Endothelial cell (in vitro differentiated cells): ENCODE measurements at regions not wholly inside any gene's neighbourhood (a gene's known extent, or its start where the extent isn't known, plus 50 kb on each side); places are given as distances from the start of the nearest gene placed in this dataset.

Experiments
- DNase-seq: peaks from one replicate; pipeline ENCODE4 v3.0.0; 2021; ENCODE audit warnings: low spot score
- H3K27ac Mint-ChIP-seq: one replicate; pipeline ENCODE4 v1.8.0; 2021; ENCODE audit warnings: mixed read lengths, inconsistent platforms; ENCODE audit not compliant: unreplicated experiment
- H3K27me3 Mint-ChIP-seq: one replicate; pipeline ENCODE4 v1.8.0; 2021; ENCODE audit warnings: mild to moderate bottlenecking, moderate library complexity, mixed read lengths, inconsistent platforms; ENCODE audit not compliant: unreplicated experiment
- H3K36me3 Mint-ChIP-seq: one replicate; pipeline ENCODE4 v1.8.0; 2021; ENCODE audit warnings: mild to moderate bottlenecking, low read depth, mixed read lengths, inconsistent platforms; ENCODE audit not compliant: unreplicated experiment
- H3K4me1 Mint-ChIP-seq: one replicate; pipeline ENCODE4 v1.8.0; 2021; ENCODE audit warnings: mild to moderate bottlenecking, mixed read lengths, inconsistent platforms; ENCODE audit not compliant: unreplicated experiment
- H3K4me3 Mint-ChIP-seq: one replicate; pipeline ENCODE4 v1.8.0; 2021; ENCODE audit warnings: mild to moderate bottlenecking, mixed read lengths, inconsistent platforms; ENCODE audit not compliant: unreplicated experiment
- H3K9me3 Mint-ChIP-seq: one replicate; pipeline ENCODE4 v1.8.0; 2021; ENCODE audit warnings: mixed read lengths, inconsistent platforms; ENCODE audit not compliant: unreplicated experiment
- TF ChIP-seq, protein P1 (sequence below): fragments of 200-600 bp; sonication (generic); IDR thresholded peaks from one replicate; pipeline ENCODE4 v1.5.0; 2021; ENCODE audit warnings: antibody characterized with exemption; ENCODE audit not compliant: unreplicated experiment

GRCh38 chr1:192941722-192942411, 117.3 kb downstream of the UCHL5 start:
- no peaks in the 10 kb centered on the region for H3K36me3 Mint-ChIP-seq
- no peak overlapping the region for H3K27ac Mint-ChIP-seq
- H3K9me3 Mint-ChIP-seq, result no peaks in the 10 kb centered on the region
- no peaks in the 10 kb centered on the region for H3K27me3 Mint-ChIP-seq
- no peak for DNase-seq
- peaks cover 8% of the 10 kb centered on the region for H3K4me1 Mint-ChIP-seq
- TF ChIP-seq, protein P1, sequence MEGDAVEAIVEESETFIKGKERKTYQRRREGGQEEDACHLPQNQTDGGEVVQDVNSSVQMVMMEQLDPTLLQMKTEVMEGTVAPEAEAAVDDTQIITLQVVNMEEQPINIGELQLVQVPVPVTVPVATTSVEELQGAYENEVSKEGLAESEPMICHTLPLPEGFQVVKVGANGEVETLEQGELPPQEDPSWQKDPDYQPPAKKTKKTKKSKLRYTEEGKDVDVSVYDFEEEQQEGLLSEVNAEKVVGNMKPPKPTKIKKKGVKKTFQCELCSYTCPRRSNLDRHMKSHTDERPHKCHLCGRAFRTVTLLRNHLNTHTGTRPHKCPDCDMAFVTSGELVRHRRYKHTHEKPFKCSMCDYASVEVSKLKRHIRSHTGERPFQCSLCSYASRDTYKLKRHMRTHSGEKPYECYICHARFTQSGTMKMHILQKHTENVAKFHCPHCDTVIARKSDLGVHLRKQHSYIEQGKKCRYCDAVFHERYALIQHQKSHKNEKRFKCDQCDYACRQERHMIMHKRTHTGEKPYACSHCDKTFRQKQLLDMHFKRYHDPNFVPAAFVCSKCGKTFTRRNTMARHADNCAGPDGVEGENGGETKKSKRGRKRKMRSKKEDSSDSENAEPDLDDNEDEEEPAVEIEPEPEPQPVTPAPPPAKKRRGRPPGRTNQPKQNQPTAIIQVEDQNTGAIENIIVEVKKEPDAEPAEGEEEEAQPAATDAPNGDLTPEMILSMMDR, result no peak
- no peak overlapping the region for H3K4me3 Mint-ChIP-seq

- Mint-ChIP-seq H3K9me3 (no peaks in the 10 kb centered on the region), H3K27me3 (no peaks in the 10 kb centered on the region), H3K4me1 (peaks cover 8% of the 10 kb centered on the region), H3K36me3 (no peaks in the 10 kb centered on the region), H3K4me3 (no peak overlapping the region), H3K27ac (peak overlapping the region; percentile 61)
- no peak for DNase-seq
- TF ChIP-seq, protein P1, result no peak
Measured at GRCh38 chr1:192943108-192943507, 116.1 kb downstream of the UCHL5 start.

DNA sequence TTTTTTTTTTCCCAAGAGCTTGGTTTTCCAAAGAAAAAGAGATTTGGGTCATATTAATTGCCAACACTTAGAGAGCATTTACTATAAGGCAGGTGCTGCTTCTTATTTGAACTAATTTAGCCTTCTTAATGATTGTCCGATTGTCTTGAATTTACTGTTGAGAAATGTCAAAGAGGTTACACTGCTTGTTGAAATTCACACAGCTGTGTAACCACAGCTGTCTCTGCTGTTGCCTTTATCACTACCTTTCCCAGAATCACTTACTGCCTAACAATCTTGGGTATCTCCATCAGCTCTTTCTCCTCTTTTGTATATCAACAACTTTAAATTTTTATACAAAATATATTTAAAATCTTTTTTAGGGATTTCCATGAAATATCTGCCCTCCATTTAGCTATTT, 115.6 kb downstream of the UCHL5 start:
- peaks cover 8% of the 10 kb centered on the region for H3K4me1 Mint-ChIP-seq
- H3K36me3 Mint-ChIP-seq, result no peaks in the 10 kb centered on the region
- no peaks in the 10 kb centered on the region for H3K9me3 Mint-ChIP-seq
- TF ChIP-seq, protein P1, result no peak
- no peak for DNase-seq
- H3K27ac Mint-ChIP-seq, result no peak overlapping the region
- H3K27me3 Mint-ChIP-seq, result no peaks in the 10 kb centered on the region
- H3K4me3 Mint-ChIP-seq, result no peak overlapping the region

GRCh38 chr1:192945390-192946130, 113.6 kb downstream of the UCHL5 start:
- Mint-ChIP-seq H3K36me3 (no peaks in the 10 kb centered on the region), H3K9me3 (no peaks in the 10 kb centered on the region), H3K27me3 (peaks cover 2% of the 10 kb centered on the region), H3K4me3 (no peak overlapping the region), H3K27ac (no peak overlapping the region), H3K4me1 (no peaks in the 10 kb centered on the region)
- TF ChIP-seq, protein P1, result no peak
- DNase-seq, result no peak

- Mint-ChIP-seq H3K9me3 (no peaks in the 10 kb centered on the region), H3K4me3 (no peak overlapping the region)
- TF ChIP-seq, protein P1, result no peak
Measured at GRCh38 chr1:192949783-192950182, 109.4 kb downstream of the UCHL5 start.

More at GRCh38 chr1:192949783-192950182, 109.4 kb downstream of the UCHL5 start:
- Mint-ChIP-seq H3K27ac (no peak overlapping the region), H3K27me3 (peaks cover 2% of the 10 kb centered on the region), H3K36me3 (no peaks in the 10 kb centered on the region), H3K4me1 (peaks cover 6% of the 10 kb centered on the region)
- DNase-seq, result no peak
